ENCODE measurements at regions not wholly inside any gene's neighbourhood (a gene's known extent, or its start where the extent isn't known, plus 50 kb on each side); places are given as distances from the start of the nearest gene placed in this dataset.
A peak's percentile ranks its signal among the peaks of the same experiment; 100 is the strongest.
"Not testable (repeated sequence)": the region's sequence is repeated elsewhere in the genome, so short reads cannot be mapped to it uniquely, and the experiment has no call there.

GRCh38 chr3:177385831-177386301 is 188.6 kb upstream of the TBL1XR1 start (continued):
- no peak for TF ChIP-seq POU6F1 (CRISPR knock-in tag; IDR thresholded peaks at IDR 0.05; ENCODE audit: borderline replicate concordance, low read depth)
- no peak for TF ChIP-seq CREB5 (CRISPR knock-in tag; IDR thresholded peaks at IDR 0.05; ENCODE audit: low read depth)
- TF ChIP-seq ZNF565 (CRISPR knock-in tag; conservative IDR thresholded peaks at IDR 0.05; ENCODE audit: low read depth) = no peak
- TF ChIP-seq ZFP3 (CRISPR knock-in tag; IDR thresholded peaks at IDR 0.05) = no peak
- no peak for TF ChIP-seq ZC3H10 (CRISPR knock-in tag; IDR thresholded peaks at IDR 0.05)
- TF ChIP-seq ESRRG (CRISPR knock-in tag; IDR thresholded peaks at IDR 0.05) = no peak

- ATAC-seq = no peak
- no peak for TF ChIP-seq GLIS3 (CRISPR knock-in tag; IDR thresholded peaks at IDR 0.05)
- no peak for TF ChIP-seq OSR1 (CRISPR knock-in tag; IDR thresholded peaks at IDR 0.05)
- TF ChIP-seq ESRRG (CRISPR knock-in tag; IDR thresholded peaks at IDR 0.05) = no peak
- TF ChIP-seq BACH2 (CRISPR knock-in tag; IDR thresholded peaks at IDR 0.05; ENCODE audit: borderline replicate concordance) = no peak
- no peak for TF ChIP-seq PATZ1 (CRISPR knock-in tag; IDR thresholded peaks at IDR 0.05; ENCODE audit: borderline replicate concordance)
- no peak for TF ChIP-seq ZC3H10 (CRISPR knock-in tag; IDR thresholded peaks at IDR 0.05)
- no peak for TF ChIP-seq ZFP3 (CRISPR knock-in tag; IDR thresholded peaks at IDR 0.05)
- no peak for TF ChIP-seq TSHZ2 (CRISPR knock-in tag; IDR thresholded peaks at IDR 0.05)
- TF ChIP-seq TCF4 (CRISPR knock-in tag; IDR thresholded peaks at IDR 0.05; ENCODE audit: borderline replicate concordance) = no peak
- no peak for TF ChIP-seq TOX (CRISPR knock-in tag; IDR thresholded peaks at IDR 0.05; ENCODE audit: borderline replicate concordance)
- no peak for TF ChIP-seq SNAI2 (CRISPR knock-in tag; IDR thresholded peaks at IDR 0.05)
Measured at GRCh38 chr3:177388209-177388608, 190.9 kb upstream of the TBL1XR1 start.

GRCh38 chr3:177394231-177395024 is 197.1 kb upstream of the TBL1XR1 start:
- ATAC-seq = not testable (repeated sequence)

DNA sequence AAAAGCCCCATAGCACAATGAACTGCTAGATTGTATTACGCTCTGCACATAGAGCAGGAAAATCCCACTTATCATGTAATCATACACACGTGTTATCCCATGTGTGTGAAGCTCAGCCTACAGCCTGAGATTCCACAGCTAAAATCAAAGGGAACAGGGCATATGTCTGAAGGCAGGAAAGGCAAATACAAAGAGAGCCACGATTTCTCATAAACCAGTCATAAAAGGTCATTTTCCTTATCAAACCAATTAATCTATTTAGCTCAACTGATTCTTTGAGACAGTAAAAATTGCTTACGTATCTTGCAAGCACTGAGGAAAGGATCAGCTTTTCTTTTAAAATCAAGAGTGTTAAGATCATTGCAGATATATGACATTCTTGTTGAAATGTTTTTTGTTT is 199.5 kb upstream of the TBL1XR1 start:
- TF ChIP-seq PATZ1 (CRISPR knock-in tag; IDR thresholded peaks at IDR 0.05; ENCODE audit: borderline replicate concordance) (no peak), TCF4 (CRISPR knock-in tag; IDR thresholded peaks at IDR 0.05; ENCODE audit: borderline replicate concordance) (peak; percentile 26; the same call in 1 of the 2 replicates), CSRNP3 (CRISPR knock-in tag; IDR thresholded peaks at IDR 0.05) (no peak), ZNF8 (CRISPR knock-in tag; IDR thresholded peaks at IDR 0.05) (no peak), TSHZ2 (CRISPR knock-in tag; IDR thresholded peaks at IDR 0.05) (peak; percentile 31; the same call in 1 of the 2 replicates), ISL1 (CRISPR knock-in tag; IDR thresholded peaks at IDR 0.05) (peak; percentile 42)
- peak; percentile 42; the same call in 2 of the 3 replicates for ATAC-seq

Measured in SK-N-SH treated with all-trans-retinoic acid at 6 μM for 48 hours (cell line).